MCF 10A (cell line): ENCODE measurements at regions not wholly inside any gene's neighbourhood (a gene's known extent, or its start where the extent isn't known, plus 50 kb on each side); places are given as distances from the start of the nearest gene placed in this dataset.
A peak's percentile ranks its signal among the peaks of the same experiment; 100 is the strongest.

Experiments used
- BruUV-seq: library from RNA; stranded (reverse); fragments of 400-500 nt; replicated peaks from 2 replicates; lab custom pipeline; 2021; lab: Mats Ljungman, UMichigan
- CTCF ChIA-PET: fragments of 300-600 bp; sonication (Branson Sonifier 250); formaldehyde crosslinking; extraction: SDS; loops from one replicate; lab custom pipeline; 2021; ENCODE audit warnings: antibody characterized with exemption, inconsistent platforms; lab: Yijun Ruan, JAX
- POLR2A ChIA-PET: fragments of 300-600, 350-650 bp; sonication (Branson Sonifier 250); formaldehyde crosslinking; extraction: SDS; loops from one replicate; lab custom pipeline; 2020; ENCODE audit warnings: antibody characterized with exemption, inconsistent platforms; lab: Yijun Ruan, JAX
- DNase-seq: peaks from one replicate; pipeline ENCODE4 v3.0.0-alpha.2; 2018; ENCODE audit not compliant: unreplicated experiment
- H3K27ac Mint-ChIP-seq: one replicate; pipeline ENCODE4 v1.8.0; 2022; ENCODE audit warnings: mild to moderate bottlenecking, low read depth, mixed read lengths; ENCODE audit not compliant: unreplicated experiment
- H3K27me3 Mint-ChIP-seq: one replicate; pipeline ENCODE4 v1.8.0; 2022; ENCODE audit warnings: mixed read lengths; ENCODE audit not compliant: insufficient read depth, unreplicated experiment
- H3K36me3 Mint-ChIP-seq: one replicate; pipeline ENCODE4 v1.8.0; 2022; ENCODE audit warnings: mild to moderate bottlenecking, moderate library complexity, mixed read lengths; ENCODE audit not compliant: insufficient read depth, unreplicated experiment
- H3K4me1 Mint-ChIP-seq: one replicate; pipeline ENCODE4 v1.8.0; 2022; ENCODE audit warnings: mixed read lengths; ENCODE audit not compliant: insufficient read depth, unreplicated experiment
- H3K4me3 Mint-ChIP-seq: one replicate; pipeline ENCODE4 v1.8.0; 2022; ENCODE audit warnings: mild to moderate bottlenecking, moderate library complexity, mixed read lengths; ENCODE audit not compliant: unreplicated experiment
- H3K9me3 Mint-ChIP-seq: one replicate; pipeline ENCODE4 v1.8.0; 2022; ENCODE audit warnings: mixed read lengths; ENCODE audit not compliant: unreplicated experiment
- intact Hi-C: fragments of 100-400 bp; cut with micrococcal nuclease; formaldehyde crosslinking; loops from 2 replicates; pipeline ENCODE4 v1.14.1; 2022
- TF ChIP-seq, protein P1 (sequence below): fragments of 200-600 bp; IDR thresholded peaks from one replicate; pipeline ENCODE4 v1.8.0; 2022; ENCODE audit warnings: antibody characterized with exemption, mild to moderate bottlenecking; ENCODE audit not compliant: unreplicated experiment

- no peaks in the 10 kb centered on the region for H3K36me3 Mint-ChIP-seq
- peak; percentile 49 for DNase-seq
- H3K27ac Mint-ChIP-seq, result no peak overlapping the region
- no peaks in the 10 kb centered on the region for H3K9me3 Mint-ChIP-seq
- H3K4me1 Mint-ChIP-seq, result no peaks in the 10 kb centered on the region
- H3K4me3 Mint-ChIP-seq, result no peak overlapping the region
- TF ChIP-seq, protein P1, sequence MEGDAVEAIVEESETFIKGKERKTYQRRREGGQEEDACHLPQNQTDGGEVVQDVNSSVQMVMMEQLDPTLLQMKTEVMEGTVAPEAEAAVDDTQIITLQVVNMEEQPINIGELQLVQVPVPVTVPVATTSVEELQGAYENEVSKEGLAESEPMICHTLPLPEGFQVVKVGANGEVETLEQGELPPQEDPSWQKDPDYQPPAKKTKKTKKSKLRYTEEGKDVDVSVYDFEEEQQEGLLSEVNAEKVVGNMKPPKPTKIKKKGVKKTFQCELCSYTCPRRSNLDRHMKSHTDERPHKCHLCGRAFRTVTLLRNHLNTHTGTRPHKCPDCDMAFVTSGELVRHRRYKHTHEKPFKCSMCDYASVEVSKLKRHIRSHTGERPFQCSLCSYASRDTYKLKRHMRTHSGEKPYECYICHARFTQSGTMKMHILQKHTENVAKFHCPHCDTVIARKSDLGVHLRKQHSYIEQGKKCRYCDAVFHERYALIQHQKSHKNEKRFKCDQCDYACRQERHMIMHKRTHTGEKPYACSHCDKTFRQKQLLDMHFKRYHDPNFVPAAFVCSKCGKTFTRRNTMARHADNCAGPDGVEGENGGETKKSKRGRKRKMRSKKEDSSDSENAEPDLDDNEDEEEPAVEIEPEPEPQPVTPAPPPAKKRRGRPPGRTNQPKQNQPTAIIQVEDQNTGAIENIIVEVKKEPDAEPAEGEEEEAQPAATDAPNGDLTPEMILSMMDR, result peak; percentile 24
- intact Hi-C loops, result loop anchor here (1.0 to 2.0 kb wide), 6 partner anchors 52 to 1036 kb away; partner anchors contain the start of gene SNRK
- BruUV-seq, result no TSS peak
- ChIA-PET POLR2A (interaction anchor here (0.7 to 1.2 kb wide), 6 partner anchors 17 to 340 kb away, joined by 3 to 6 read pairs (median 4); partner anchors contain the start of gene SNRK), CTCF (interaction anchor here (0.6 to 4.2 kb wide), 23 partner anchors 9 to 655 kb away, joined by 3 to 98 read pairs (median 5); no protein-coding TSS in a partner anchor)
- H3K27me3 Mint-ChIP-seq, result no peaks in the 10 kb centered on the region
Measured at GRCh38 chr3:43162230-43163084, 56.6 kb upstream of the POMGNT2 start.

DNA sequence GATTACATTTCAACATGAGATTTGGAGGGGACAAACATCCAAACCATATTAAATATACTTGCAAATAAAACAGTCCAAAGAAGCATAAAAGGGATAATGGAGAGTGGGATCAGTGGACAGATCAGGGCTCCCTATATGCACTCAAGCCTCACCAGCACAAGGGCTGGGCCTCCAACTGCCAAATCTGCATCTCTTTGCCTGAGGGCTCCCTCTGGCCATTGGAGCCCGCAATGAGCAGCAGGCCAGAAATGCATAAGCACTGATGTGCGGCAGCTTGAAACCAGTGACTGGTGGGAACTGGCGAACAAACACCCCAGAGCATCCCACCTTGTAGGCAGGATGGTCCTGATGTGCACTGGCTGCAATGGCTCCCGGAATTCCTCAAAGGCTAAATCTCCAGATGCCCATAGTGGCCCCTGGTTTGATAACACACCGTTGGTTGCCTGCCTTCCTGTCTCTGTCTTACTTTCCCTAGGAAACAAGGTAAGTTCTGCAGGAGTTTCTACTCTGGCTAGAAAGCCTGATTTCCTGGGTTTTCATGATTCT, 55.9 kb upstream of the POMGNT2 start:
- intact Hi-C loops, result loop anchor here (1.0 to 2.0 kb wide), 6 partner anchors 53 to 1037 kb away; partner anchors contain the start of gene SNRK
- BruUV-seq, result no TSS peak
- ChIA-PET CTCF (interaction anchor here (0.6 to 4.2 kb wide), 21 partner anchors 9 to 655 kb away, joined by 3 to 98 read pairs (median 5); no protein-coding TSS in a partner anchor), POLR2A (interaction anchor here (0.7 to 1.2 kb wide), 5 partner anchors 18 to 341 kb away, joined by 3 to 6 read pairs (median 4); partner anchors contain the start of gene SNRK)
- Mint-ChIP-seq H3K36me3 (no peaks in the 10 kb centered on the region), H3K4me3 (no peak overlapping the region), H3K9me3 (no peaks in the 10 kb centered on the region), H3K27me3 (no peaks in the 10 kb centered on the region), H3K27ac (no peak overlapping the region), H3K4me1 (no peaks in the 10 kb centered on the region)
- no peak for DNase-seq
- TF ChIP-seq, protein P1, result no peak

- no peaks in the 10 kb centered on the region for H3K9me3 Mint-ChIP-seq
- H3K27me3 Mint-ChIP-seq, result no peaks in the 10 kb centered on the region
- intact Hi-C loops, result no loop called here
- CTCF ChIA-PET, result interaction anchor here (0.6 to 4.2 kb wide), 12 partner anchors 15 to 347 kb away, joined by 3 to 98 read pairs (median 5); no protein-coding TSS in a partner anchor
- peaks cover 4% of the 10 kb centered on the region for H3K4me1 Mint-ChIP-seq
- H3K27ac Mint-ChIP-seq, result no peak overlapping the region
- TF ChIP-seq, protein P1, result no peak
- POLR2A ChIA-PET, result interaction anchor here (1.0 kb wide), 1 partner anchor 199 kb away, joined by 3 read pairs; no protein-coding TSS in a partner anchor
- no peak for DNase-seq
- BruUV-seq, result no TSS peak
- no peaks in the 10 kb centered on the region for H3K36me3 Mint-ChIP-seq
- no peak overlapping the region for H3K4me3 Mint-ChIP-seq
Measured at GRCh38 chr3:43160664-43161063, 54.8 kb upstream of the POMGNT2 start.

DNA sequence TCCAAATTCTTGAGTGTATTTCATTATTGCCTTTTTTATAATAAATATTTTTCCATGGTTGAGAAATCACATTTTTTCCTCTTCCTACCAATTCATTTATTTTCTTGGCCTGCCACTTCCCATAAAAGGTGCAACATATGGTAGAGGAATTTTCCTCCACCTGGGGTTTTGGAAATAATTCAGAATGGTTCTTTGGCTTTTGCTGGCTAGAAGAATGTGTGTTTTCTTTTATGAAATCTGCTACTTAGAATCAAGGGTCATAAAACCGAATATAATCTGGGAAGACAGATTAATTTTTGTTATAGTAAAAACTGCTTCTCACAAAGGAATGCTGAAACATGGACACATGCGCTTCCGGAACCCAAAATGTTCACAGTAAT, 54.0 kb upstream of the POMGNT2 start:
- Mint-ChIP-seq H3K27ac (no peak overlapping the region), H3K4me1 (peaks cover 9% of the 10 kb centered on the region), H3K36me3 (no peaks in the 10 kb centered on the region), H3K27me3 (no peaks in the 10 kb centered on the region), H3K4me3 (no peak overlapping the region), H3K9me3 (no peaks in the 10 kb centered on the region)
- POLR2A ChIA-PET, result no interaction called here
- TF ChIP-seq, protein P1, result no peak
- no peak for DNase-seq
- CTCF ChIA-PET, result interaction anchor here (0.6 to 12.0 kb wide), 2 partner anchors 196 to 204 kb away, joined by 4 to 262 read pairs; no protein-coding TSS in a partner anchor
- BruUV-seq, result no TSS peak
- intact Hi-C loops, result no loop called here
